WTC11 (cell line): ENCODE measurements at regions not wholly inside any gene's neighbourhood (a gene's known extent, or its start where the extent isn't known, plus 50 kb on each side); places are given as distances from the start of the nearest gene placed in this dataset.

ENCODE experiments used
- CTCF ChIP-seq: fragments of 200-600 bp; IDR thresholded peaks from 2 replicates; pipeline ENCODE4 v1.8.0; 2022; ENCODE audit warnings: antibody characterized with exemption
- TF ChIP-seq, protein P1 (sequence below): sonication (generic); formaldehyde crosslinking; IDR thresholded peaks from 2 replicates; pipeline ENCODE4 v1.8.0; 2022; ENCODE audit warnings: mild to moderate bottlenecking, missing genetic modification reagents
- TF ChIP-seq, protein P2 (sequence below): sonication (generic); formaldehyde crosslinking; IDR thresholded peaks from 2 replicates; pipeline ENCODE4 v1.8.0; 2022; ENCODE audit warnings: mild to moderate bottlenecking, missing genetic modification reagents

DNA sequence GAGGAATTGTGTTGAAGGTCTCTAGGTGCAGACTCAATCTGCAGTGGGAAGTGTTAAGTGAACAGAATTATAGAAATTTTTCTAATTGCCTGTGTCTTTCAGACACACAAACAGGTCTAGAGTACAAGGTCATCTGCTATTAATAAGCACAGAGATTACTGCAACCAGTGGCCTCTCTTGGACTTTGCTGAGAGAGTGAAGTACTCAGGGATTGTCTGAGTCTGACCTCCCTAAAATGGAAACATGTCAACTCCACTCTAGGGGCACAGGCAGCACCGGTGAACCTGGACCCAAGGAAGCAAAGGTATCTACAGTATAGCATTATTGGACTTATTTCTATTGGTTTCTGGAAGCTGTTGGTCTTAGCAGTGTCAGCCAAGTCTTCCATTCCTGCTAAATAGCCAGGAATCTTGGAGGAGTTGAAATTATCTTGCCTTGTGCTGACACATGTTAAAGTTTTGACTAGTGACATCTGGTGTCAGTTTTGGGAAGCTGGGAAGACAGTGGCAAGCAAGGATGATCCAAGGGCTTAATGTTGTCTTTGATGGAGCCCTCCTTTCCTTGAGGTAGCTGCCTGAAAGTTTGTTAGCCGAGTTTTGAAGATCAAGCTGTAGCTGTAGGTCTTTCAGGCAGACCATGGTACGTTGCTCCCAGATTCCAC, 61.1 kb upstream of the NMUR2 start:
- TF ChIP-seq, protein P1, sequence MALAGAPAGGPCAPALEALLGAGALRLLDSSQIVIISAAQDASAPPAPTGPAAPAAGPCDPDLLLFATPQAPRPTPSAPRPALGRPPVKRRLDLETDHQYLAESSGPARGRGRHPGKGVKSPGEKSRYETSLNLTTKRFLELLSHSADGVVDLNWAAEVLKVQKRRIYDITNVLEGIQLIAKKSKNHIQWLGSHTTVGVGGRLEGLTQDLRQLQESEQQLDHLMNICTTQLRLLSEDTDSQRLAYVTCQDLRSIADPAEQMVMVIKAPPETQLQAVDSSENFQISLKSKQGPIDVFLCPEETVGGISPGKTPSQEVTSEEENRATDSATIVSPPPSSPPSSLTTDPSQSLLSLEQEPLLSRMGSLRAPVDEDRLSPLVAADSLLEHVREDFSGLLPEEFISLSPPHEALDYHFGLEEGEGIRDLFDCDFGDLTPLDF (CRISPR knock-in tag), result no peak
- TF ChIP-seq CTCF, result no peak
- TF ChIP-seq, protein P2, sequence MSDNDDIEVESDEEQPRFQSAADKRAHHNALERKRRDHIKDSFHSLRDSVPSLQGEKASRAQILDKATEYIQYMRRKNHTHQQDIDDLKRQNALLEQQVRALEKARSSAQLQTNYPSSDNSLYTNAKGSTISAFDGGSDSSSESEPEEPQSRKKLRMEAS (CRISPR knock-in tag), result no peak
